ENCODE measurements at regions not wholly inside any gene's neighbourhood (a gene's known extent, or its start where the extent isn't known, plus 50 kb on each side); places are given as distances from the start of the nearest gene placed in this dataset.

- TF ChIP-seq CTCF (IDR thresholded peaks at IDR 0.05) (no peak), FOXJ3 (CRISPR knock-in tag; IDR thresholded peaks at IDR 0.05) (no peak), RFX5 (IDR thresholded peaks at IDR 0.05; ENCODE audit: low read length) (no peak)
Measured at GRCh38 chr2:129812071-129812470, 167.4 kb upstream of the RAB6C start.

Data from SK-N-SH (cell line).